Activated naive CD8-positive, alpha-beta T cell treated with anti-CD3 and anti-CD28 coated beads, Interleukin-2, amount 50 U/mL, for 24 hours (primary cell): ENCODE measurements at regions not wholly inside any gene's neighbourhood (a gene's known extent, or its start where the extent isn't known, plus 50 kb on each side); places are given as distances from the start of the nearest gene placed in this dataset.
"Not testable (repeated sequence)": the region's sequence is repeated elsewhere in the genome, so short reads cannot be mapped to it uniquely, and the experiment has no call there.

Source experiments
- ATAC-seq: fragments of 150-1000 bp; cut with Tn5 transposase; one replicate; pipeline ENCODE4 v1.10.0; 2021
- DNase-seq: peaks from one replicate; pipeline ENCODE4 v3.0.0; 2021
- H3K27ac Mint-ChIP-seq: one replicate; pipeline ENCODE4 v1.8.0; 2021; ENCODE audit warnings: mild to moderate bottlenecking, mixed read lengths
- H3K27me3 Mint-ChIP-seq: one replicate; pipeline ENCODE4 v1.8.0; 2021; ENCODE audit warnings: mixed read lengths
- H3K36me3 Mint-ChIP-seq: one replicate; pipeline ENCODE4 v1.8.0; 2021; ENCODE audit warnings: low read depth, mixed read lengths
- H3K4me1 Mint-ChIP-seq: one replicate; pipeline ENCODE4 v1.8.0; 2021; ENCODE audit warnings: mixed read lengths
- H3K4me3 Mint-ChIP-seq: one replicate; pipeline ENCODE4 v1.8.0; 2021; ENCODE audit warnings: mild to moderate bottlenecking, moderate library complexity, mixed read lengths
- H3K9me3 Mint-ChIP-seq: one replicate; pipeline ENCODE4 v1.8.0; 2021; ENCODE audit warnings: mixed read lengths

GRCh38 chr7:73945022-73945421, 83.0 kb upstream of the ELN start:
- H3K27ac Mint-ChIP-seq = no peak overlapping the region
- no peak overlapping the region for H3K4me3 Mint-ChIP-seq
- H3K27me3 Mint-ChIP-seq = peaks cover 15% of the 10 kb centered on the region
- H3K36me3 Mint-ChIP-seq = peaks cover 4% of the 10 kb centered on the region
- H3K9me3 Mint-ChIP-seq = peaks cover 20% of the 10 kb centered on the region
- no peaks in the 10 kb centered on the region for H3K4me1 Mint-ChIP-seq
- ATAC-seq (no peak), DNase-seq (no peak)

DNA sequence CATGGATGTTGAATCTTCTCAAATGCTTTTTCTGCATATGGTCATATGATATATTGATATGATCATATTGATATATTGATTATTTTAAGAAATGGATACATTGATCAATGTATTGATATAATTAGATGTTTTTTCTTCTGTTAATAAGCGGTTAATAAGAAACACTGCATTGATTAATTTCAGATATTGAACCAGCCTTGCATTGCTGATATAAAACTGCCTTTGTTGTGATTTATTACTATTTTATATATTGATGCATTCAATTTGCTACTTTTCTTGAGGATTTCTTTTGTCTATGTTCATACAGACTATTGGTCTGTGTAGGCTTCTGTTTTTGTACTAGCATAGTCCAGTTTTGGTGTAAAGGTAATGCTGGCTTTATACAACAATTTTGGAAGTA, 79.7 kb upstream of the ELN start:
- peaks cover 15% of the 10 kb centered on the region for H3K9me3 Mint-ChIP-seq
- H3K27ac Mint-ChIP-seq = no peak overlapping the region
- no peak for DNase-seq
- ATAC-seq = no peak
- H3K36me3 Mint-ChIP-seq = peaks cover 4% of the 10 kb centered on the region
- H3K4me1 Mint-ChIP-seq = no peaks in the 10 kb centered on the region
- peaks cover 17% of the 10 kb centered on the region for H3K27me3 Mint-ChIP-seq
- no peak overlapping the region for H3K4me3 Mint-ChIP-seq

DNA sequence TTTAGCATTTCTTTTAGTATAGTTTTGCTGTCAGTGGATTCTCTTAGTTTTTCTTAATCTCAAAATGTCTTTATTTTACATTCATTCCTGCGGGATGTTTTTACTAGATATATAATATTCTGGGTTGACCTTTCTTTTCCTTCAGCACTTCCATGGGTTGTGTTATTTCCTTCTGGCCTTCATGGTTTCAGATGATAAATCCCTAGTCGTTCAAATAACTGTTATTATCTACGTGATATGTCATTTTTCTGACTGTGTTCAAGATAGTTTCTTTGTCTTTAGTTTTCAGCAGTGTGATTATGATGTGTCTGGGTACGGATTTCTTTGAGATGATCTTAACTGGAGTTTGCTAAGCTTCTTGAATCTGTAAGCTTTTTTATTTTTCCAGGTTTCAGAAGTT, 75.7 kb upstream of the ELN start:
- Mint-ChIP-seq H3K9me3 (peaks cover 10% of the 10 kb centered on the region), H3K27me3 (peaks cover 26% of the 10 kb centered on the region), H3K36me3 (peaks cover 1% of the 10 kb centered on the region), H3K27ac (no peak overlapping the region), H3K4me1 (no peaks in the 10 kb centered on the region), H3K4me3 (no peak overlapping the region)
- DNase-seq = no peak
- ATAC-seq = no peak

DNA sequence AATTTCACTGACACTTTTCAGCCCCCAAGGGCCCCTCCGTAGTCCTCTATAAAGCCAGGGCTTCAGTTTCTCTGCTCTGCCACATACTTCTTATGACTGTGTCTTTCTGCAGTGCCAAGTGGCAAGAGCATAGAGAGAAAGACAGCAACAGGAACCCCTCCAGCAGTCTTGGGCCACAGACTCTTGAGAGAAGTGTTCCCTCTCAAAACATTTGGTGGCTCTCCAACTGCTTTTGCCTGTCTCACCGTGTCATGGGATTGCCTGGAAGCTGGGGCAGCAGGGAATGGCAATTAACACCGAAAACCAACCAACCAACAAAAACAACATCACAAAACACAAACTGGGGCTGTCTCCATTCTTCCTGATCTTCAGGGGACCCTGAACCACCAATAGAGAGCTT, 73.8 kb upstream of the ELN start:
- Mint-ChIP-seq H3K36me3 (peaks cover 1% of the 10 kb centered on the region), H3K4me3 (no peak overlapping the region), H3K27ac (no peak overlapping the region), H3K9me3 (peaks cover 2% of the 10 kb centered on the region), H3K27me3 (peaks cover 19% of the 10 kb centered on the region), H3K4me1 (no peaks in the 10 kb centered on the region)
- DNase-seq (no peak), ATAC-seq (no peak)

GRCh38 chr7:73954861-73955260, 73.1 kb upstream of the ELN start:
- no peak overlapping the region for H3K4me3 Mint-ChIP-seq
- no peaks in the 10 kb centered on the region for H3K4me1 Mint-ChIP-seq
- no peak overlapping the region for H3K27ac Mint-ChIP-seq
- no peak for ATAC-seq
- no peak for DNase-seq
- no peaks in the 10 kb centered on the region for H3K36me3 Mint-ChIP-seq
- peaks cover 18% of the 10 kb centered on the region for H3K27me3 Mint-ChIP-seq
- H3K9me3 Mint-ChIP-seq = no peaks in the 10 kb centered on the region

GRCh38 chr7:73960548-73960947, 67.4 kb upstream of the ELN start:
- Mint-ChIP-seq H3K27ac (no peak overlapping the region), H3K4me1 (no peaks in the 10 kb centered on the region), H3K27me3 (peaks cover 7% of the 10 kb centered on the region), H3K36me3 (peaks cover 6% of the 10 kb centered on the region), H3K4me3 (no peak overlapping the region), H3K9me3 (peaks cover 20% of the 10 kb centered on the region)
- DNase-seq (no peak), ATAC-seq (no peak)

GRCh38 chr7:73961991-73962390, 66.0 kb upstream of the ELN start:
- H3K27me3 Mint-ChIP-seq, H3K4me1 Mint-ChIP-seq, ATAC-seq, H3K27ac Mint-ChIP-seq, DNase-seq, H3K36me3 Mint-ChIP-seq, H3K4me3 Mint-ChIP-seq: not testable (repeated sequence)
- H3K9me3 Mint-ChIP-seq = peaks cover 20% of the 10 kb centered on the region

- Mint-ChIP-seq H3K36me3 (peaks cover 6% of the 10 kb centered on the region), H3K27me3 (no peaks in the 10 kb centered on the region), H3K27ac (no peak overlapping the region), H3K9me3 (peaks cover 20% of the 10 kb centered on the region), H3K4me1 (no peaks in the 10 kb centered on the region), H3K4me3 (no peak overlapping the region)
- ATAC-seq (no peak), DNase-seq (no peak)
Measured at GRCh38 chr7:73963252-73963822, 64.6 kb upstream of the ELN start.

GRCh38 chr7:73964786-73965185, 63.2 kb upstream of the ELN start:
- ATAC-seq (no peak), DNase-seq (no peak)
- Mint-ChIP-seq H3K27ac (no peak overlapping the region), H3K4me1 (no peaks in the 10 kb centered on the region), H3K9me3 (peaks cover 20% of the 10 kb centered on the region), H3K4me3 (no peak overlapping the region), H3K36me3 (peaks cover 6% of the 10 kb centered on the region), H3K27me3 (no peaks in the 10 kb centered on the region)

DNA sequence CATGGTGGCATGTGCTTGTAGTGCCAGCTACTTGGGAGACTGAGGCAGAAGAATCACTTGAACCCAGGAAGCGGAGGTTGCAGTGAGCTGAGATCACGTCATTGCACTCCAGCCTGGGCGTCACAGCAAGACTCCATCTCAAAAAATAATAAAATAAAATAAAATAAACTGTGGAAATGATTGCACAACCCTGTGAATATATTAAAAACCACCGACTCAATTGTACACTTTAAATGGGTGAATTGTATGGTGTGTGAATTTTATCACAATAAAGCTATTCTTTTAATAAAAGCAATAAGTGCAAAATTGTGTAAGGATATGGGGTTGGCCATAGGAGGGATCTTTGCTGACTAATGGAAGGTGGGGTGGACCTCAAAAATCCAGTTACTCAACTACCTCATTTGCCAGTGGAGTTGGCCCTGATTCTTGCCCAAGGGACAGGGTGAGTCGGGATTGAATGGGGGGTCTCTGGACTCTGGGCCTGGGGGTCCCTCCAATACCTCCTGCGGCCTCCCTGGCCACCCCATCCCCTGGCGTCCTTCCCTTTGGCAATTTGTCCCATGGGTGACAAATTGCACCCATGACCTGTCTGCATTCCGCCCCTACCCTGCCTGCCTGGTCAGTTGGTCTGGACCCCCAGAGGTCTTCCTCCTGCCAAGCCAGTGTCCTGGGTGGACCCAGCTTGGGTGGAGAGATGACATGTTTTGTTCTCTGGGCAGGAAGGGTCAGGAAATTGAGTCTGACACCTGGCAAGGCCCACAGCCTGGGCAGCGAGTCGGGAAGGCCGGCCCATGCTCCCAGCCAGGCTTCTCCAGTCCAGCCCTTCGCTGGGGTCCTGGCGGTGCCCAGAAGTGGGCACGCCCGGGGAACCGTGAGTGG, 61.7 kb upstream of the ELN start:
- ATAC-seq (no peak), DNase-seq (no peak)
- H3K36me3 Mint-ChIP-seq = peaks cover 6% of the 10 kb centered on the region
- peaks cover 20% of the 10 kb centered on the region for H3K9me3 Mint-ChIP-seq
- H3K27ac Mint-ChIP-seq = no peak overlapping the region
- H3K4me3 Mint-ChIP-seq = no peak overlapping the region
- H3K27me3 Mint-ChIP-seq = no peaks in the 10 kb centered on the region
- no peaks in the 10 kb centered on the region for H3K4me1 Mint-ChIP-seq

- Mint-ChIP-seq H3K27me3 (no peaks in the 10 kb centered on the region), H3K4me1 (peaks cover 3% of the 10 kb centered on the region), H3K9me3 (peaks cover 20% of the 10 kb centered on the region), H3K27ac (no peak overlapping the region), H3K36me3 (peaks cover 6% of the 10 kb centered on the region), H3K4me3 (no peak overlapping the region)
- no peak for DNase-seq
- ATAC-seq = no peak
Measured at GRCh38 chr7:73966941-73967831, 60.8 kb upstream of the ELN start.

DNA sequence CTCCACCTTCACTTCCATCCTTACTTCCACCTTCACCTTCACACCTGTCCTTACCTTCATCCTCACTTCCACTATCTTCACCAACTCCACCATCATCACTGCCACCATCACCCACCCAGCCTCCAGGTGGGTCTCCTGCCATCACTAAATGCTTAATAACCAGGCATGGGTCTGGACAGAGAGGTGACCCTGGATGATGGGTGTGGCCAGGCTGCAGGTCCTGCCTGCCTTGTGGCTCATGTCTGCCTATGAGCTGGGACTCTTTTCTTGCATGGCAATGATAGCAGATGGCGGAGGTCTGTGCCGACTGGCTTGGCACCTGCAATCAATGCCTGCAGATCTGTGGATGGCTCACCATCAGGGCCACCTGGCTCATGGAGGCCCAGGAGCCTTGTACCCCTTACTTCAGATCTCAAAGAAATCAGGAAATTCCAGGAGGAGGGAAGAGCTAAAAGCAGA, 60.1 kb upstream of the ELN start:
- H3K27ac Mint-ChIP-seq = no peak overlapping the region
- no peak for ATAC-seq
- H3K36me3 Mint-ChIP-seq = peaks cover 6% of the 10 kb centered on the region

DNA sequence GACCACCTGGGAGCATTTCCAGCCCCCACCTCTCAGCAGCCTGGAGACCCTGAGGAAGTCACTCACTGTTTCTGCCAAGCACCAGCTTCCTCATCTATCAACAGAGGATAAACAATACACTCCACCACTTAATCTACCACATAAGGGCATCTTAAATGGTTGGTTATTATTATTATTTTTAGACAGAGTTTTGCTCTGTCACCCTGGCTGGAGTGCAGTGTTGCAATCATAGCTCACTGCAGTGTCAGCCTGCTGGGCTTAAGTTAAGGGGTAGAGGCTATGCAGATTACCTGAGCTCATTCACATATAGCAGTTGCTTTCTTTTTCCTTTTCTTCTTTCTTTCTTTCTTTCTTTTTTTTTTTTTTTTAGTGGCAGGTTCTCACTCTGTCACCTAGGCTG, 59.5 kb upstream of the ELN start:
- no peak for ATAC-seq
- H3K36me3 Mint-ChIP-seq = peaks cover 4% of the 10 kb centered on the region
- H3K27me3 Mint-ChIP-seq = no peaks in the 10 kb centered on the region
- peaks cover 11% of the 10 kb centered on the region for H3K9me3 Mint-ChIP-seq
- no peak for DNase-seq
- no peak overlapping the region for H3K27ac Mint-ChIP-seq
- H3K4me3 Mint-ChIP-seq = no peak overlapping the region
- peaks cover 3% of the 10 kb centered on the region for H3K4me1 Mint-ChIP-seq

More for the DNA sequence above, 60.1 kb upstream of the ELN start:
- no peak for DNase-seq
- no peaks in the 10 kb centered on the region for H3K27me3 Mint-ChIP-seq
- H3K4me1 Mint-ChIP-seq = peaks cover 3% of the 10 kb centered on the region
- peaks cover 16% of the 10 kb centered on the region for H3K9me3 Mint-ChIP-seq
- no peak overlapping the region for H3K4me3 Mint-ChIP-seq

- Mint-ChIP-seq H3K4me1 (peaks cover 3% of the 10 kb centered on the region), H3K27ac (no peak overlapping the region), H3K9me3 (no peaks in the 10 kb centered on the region), H3K4me3 (no peak overlapping the region), H3K27me3 (no peaks in the 10 kb centered on the region), H3K36me3 (no peaks in the 10 kb centered on the region)
- ATAC-seq (no peak), DNase-seq (no peak)
Measured at GRCh38 chr7:73969991-73970390, 58.0 kb upstream of the ELN start.
